HG03521 (cell line): ENCODE measurements at regions not wholly inside any gene's neighbourhood (a gene's known extent, or its start where the extent isn't known, plus 50 kb on each side); places are given as distances from the start of the nearest gene placed in this dataset.
"Not testable (repeated sequence)": the region's sequence is repeated elsewhere in the genome, so short reads cannot be mapped to it uniquely, and the experiment has no call there.

ENCODE experiments used
- ATAC-seq: cut with Tn5 transposase; IDR thresholded peaks from one replicate; pipeline ENCODE4 v1.9.1; 2021; ENCODE audit warnings: mild to moderate bottlenecking, moderate library complexity; ENCODE audit not compliant: unreplicated experiment

GRCh38 chr10:95137990-95138625, 55.9 kb upstream of the ACSM6 start:
- not testable (repeated sequence) for ATAC-seq

GRCh38 chr10:95134490-95134889, 59.5 kb upstream of the ACSM6 start:
- ATAC-seq = no peak

GRCh38 chr10:95133997-95134396, 60.0 kb upstream of the ACSM6 start:
- no peak for ATAC-seq

- peak; percentile 95 for ATAC-seq
Measured at GRCh38 chr10:95133016-95133752, 60.9 kb upstream of the ACSM6 start.

- ATAC-seq = not testable (repeated sequence)
Measured at GRCh38 chr10:95130429-95130828, 61.1 kb upstream of the CYP2C8 start.

- no peak for ATAC-seq
Measured at GRCh38 chr10:95125582-95125981, 56.3 kb upstream of the CYP2C8 start.

- no peak for ATAC-seq
Measured at GRCh38 chr10:95122736-95123135, 53.4 kb upstream of the CYP2C8 start.

GRCh38 chr10:95121904-95122303, 52.6 kb upstream of the CYP2C8 start:
- no peak for ATAC-seq
